ENCODE measurements at regions not wholly inside any gene's neighbourhood (a gene's known extent, or its start where the extent isn't known, plus 50 kb on each side); places are given as distances from the start of the nearest gene placed in this dataset.

- CTCF ChIA-PET, result interaction anchor here (1.0 kb wide), 1 partner anchor 385 kb away, joined by 3 read pairs; no protein-coding TSS in a partner anchor
- Mint-ChIP-seq H3K27me3 (ENCODE audit: low read depth) (no peaks in the 10 kb centered on the region), H3K36me3 (no peaks in the 10 kb centered on the region; the same call in 1 of the 2 replicates), H3K9me3 (peaks cover 10% of the 10 kb centered on the region; the same call in 1 of the 2 replicates), H3K4me1 (no peaks in the 10 kb centered on the region), H3K4me3 (no peak overlapping the region), H3K27ac (no peak overlapping the region)
- POLR2A ChIA-PET, result no interaction called here
- no peak for DNase-seq (ENCODE audit: low spot score)
- no peak for ATAC-seq
- TF ChIP-seq TP53 (CRISPR knock-in tag; IDR thresholded peaks at IDR 0.05), result no peak
- TF ChIP-seq CREB1 (CRISPR knock-in tag; IDR thresholded peaks at IDR 0.05), result no peak
- TF ChIP-seq ZNF138 (CRISPR knock-in tag; conservative IDR thresholded peaks at IDR 0.05), result no peak
- TF ChIP-seq ZNF232 (CRISPR knock-in tag; IDR thresholded peaks at IDR 0.05), result no peak
- TF ChIP-seq GRHL2 (CRISPR knock-in tag; IDR thresholded peaks at IDR 0.05; ENCODE audit: insufficient replicate concordance, severe bottlenecking), result no peak
- TF ChIP-seq MYBL2 (CRISPR knock-in tag; IDR thresholded peaks at IDR 0.05), result no peak
- TF ChIP-seq, protein P1, sequence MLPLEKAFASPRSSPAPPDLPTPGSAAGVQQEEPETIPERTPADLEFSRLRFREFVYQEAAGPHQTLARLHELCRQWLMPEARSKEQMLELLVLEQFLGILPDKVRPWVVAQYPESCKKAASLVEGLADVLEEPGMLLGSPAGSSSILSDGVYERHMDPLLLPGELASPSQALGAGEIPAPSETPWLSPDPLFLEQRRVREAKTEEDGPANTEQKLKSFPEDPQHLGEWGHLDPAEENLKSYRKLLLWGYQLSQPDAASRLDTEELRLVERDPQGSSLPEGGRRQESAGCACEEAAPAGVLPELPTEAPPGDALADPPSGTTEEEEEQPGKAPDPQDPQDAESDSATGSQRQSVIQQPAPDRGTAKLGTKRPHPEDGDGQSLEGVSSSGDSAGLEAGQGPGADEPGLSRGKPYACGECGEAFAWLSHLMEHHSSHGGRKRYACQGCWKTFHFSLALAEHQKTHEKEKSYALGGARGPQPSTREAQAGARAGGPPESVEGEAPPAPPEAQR (CRISPR knock-in tag; IDR thresholded peaks at IDR 0.05), result no peak
- no peak for TF ChIP-seq IRF2 (CRISPR knock-in tag; IDR thresholded peaks at IDR 0.05; ENCODE audit: borderline replicate concordance, low read depth)
- TF ChIP-seq GTF2I (CRISPR knock-in tag; conservative IDR thresholded peaks at IDR 0.05), result no peak
Measured at GRCh38 chr20:48171071-48171470, 385.8 kb upstream of the SULF2 start.

DNA sequence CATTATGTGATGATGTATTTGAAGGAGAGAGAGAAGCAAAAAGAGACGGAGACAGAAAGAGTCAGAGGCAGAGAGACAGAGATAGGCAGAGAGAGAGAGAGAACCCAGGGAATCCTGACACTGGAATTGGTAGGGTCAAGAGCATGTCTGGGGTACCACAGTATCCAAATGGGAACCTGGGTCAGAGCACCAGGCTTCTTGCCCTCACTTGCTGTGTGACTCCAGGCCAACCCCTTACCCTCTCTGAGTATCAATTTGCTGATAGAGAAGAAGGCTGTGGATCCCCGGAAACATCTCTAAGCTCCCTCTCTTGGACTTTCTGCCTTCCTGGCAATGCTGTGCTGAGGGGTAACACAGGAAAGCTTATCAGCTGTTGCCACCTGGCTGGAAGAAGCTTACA is 385.3 kb upstream of the SULF2 start:
- CTCF ChIA-PET, result no interaction called here
- POLR2A ChIA-PET, result no interaction called here

More for the DNA sequence above, 385.3 kb upstream of the SULF2 start:
- no peak overlapping the region for H3K4me3 Mint-ChIP-seq
- no peaks in the 10 kb centered on the region; the same call in 1 of the 2 replicates for H3K36me3 Mint-ChIP-seq
- H3K27ac Mint-ChIP-seq, result no peak overlapping the region
- TF ChIP-seq EMX1 (CRISPR knock-in tag; IDR thresholded peaks at IDR 0.05) (no peak), SOX15 (CRISPR knock-in tag; IDR thresholded peaks at IDR 0.05) (no peak), NR1H2 (CRISPR knock-in tag; IDR thresholded peaks at IDR 0.05) (no peak), TCF7 (CRISPR knock-in tag; IDR thresholded peaks at IDR 0.05; ENCODE audit: low read depth) (no peak), SMAD4 (CRISPR knock-in tag; IDR thresholded peaks at IDR 0.05) (no peak), ZNF232 (CRISPR knock-in tag; IDR thresholded peaks at IDR 0.05) (no peak), RELA (CRISPR knock-in tag; IDR thresholded peaks at IDR 0.05; ENCODE audit: borderline replicate concordance) (no peak), GTF2I (CRISPR knock-in tag; conservative IDR thresholded peaks at IDR 0.05) (no peak), NR2C2 (CRISPR knock-in tag; IDR thresholded peaks at IDR 0.05) (no peak), RORB (CRISPR knock-in tag; IDR thresholded peaks at IDR 0.05) (no peak), USF1 (CRISPR knock-in tag; IDR thresholded peaks at IDR 0.05) (no peak), CREM (CRISPR knock-in tag; IDR thresholded peaks at IDR 0.05) (no peak)
- TF ChIP-seq, protein P2, sequence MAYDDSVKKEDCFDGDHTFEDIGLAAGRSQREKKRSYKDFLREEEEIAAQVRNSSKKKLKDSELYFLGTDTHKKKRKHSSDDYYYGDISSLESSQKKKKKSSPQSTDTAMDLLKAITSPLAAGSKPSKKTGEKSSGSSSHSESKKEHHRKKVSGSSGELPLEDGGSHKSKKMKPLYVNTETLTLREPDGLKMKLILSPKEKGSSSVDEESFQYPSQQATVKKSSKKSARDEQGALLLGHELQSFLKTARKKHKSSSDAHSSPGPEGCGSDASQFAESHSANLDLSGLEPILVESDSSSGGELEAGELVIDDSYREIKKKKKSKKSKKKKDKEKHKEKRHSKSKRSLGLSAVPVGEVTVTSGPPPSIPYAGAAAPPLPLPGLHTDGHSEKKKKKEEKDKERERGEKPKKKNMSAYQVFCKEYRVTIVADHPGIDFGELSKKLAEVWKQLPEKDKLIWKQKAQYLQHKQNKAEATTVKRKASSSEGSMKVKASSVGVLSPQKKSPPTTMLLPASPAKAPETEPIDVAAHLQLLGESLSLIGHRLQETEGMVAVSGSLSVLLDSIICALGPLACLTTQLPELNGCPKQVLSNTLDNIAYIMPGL (CRISPR knock-in tag; IDR thresholded peaks at IDR 0.05), result no peak
- TF ChIP-seq, protein P1 (CRISPR knock-in tag; IDR thresholded peaks at IDR 0.05), result no peak
- TF ChIP-seq, protein P3, sequence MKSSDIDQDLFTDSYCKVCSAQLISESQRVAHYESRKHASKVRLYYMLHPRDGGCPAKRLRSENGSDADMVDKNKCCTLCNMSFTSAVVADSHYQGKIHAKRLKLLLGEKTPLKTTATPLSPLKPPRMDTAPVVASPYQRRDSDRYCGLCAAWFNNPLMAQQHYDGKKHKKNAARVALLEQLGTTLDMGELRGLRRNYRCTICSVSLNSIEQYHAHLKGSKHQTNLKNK (CRISPR knock-in tag; IDR thresholded peaks at IDR 0.05), result no peak
- TF ChIP-seq, protein P4, sequence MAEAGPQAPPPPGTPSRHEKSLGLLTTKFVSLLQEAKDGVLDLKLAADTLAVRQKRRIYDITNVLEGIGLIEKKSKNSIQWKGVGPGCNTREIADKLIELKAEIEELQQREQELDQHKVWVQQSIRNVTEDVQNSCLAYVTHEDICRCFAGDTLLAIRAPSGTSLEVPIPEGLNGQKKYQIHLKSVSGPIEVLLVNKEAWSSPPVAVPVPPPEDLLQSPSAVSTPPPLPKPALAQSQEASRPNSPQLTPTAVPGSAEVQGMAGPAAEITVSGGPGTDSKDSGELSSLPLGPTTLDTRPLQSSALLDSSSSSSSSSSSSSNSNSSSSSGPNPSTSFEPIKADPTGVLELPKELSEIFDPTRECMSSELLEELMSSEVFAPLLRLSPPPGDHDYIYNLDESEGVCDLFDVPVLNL (CRISPR knock-in tag; IDR thresholded peaks at IDR 0.05; ENCODE audit: borderline replicate concordance, low read depth), result no peak
- no peak for DNase-seq (ENCODE audit: low spot score)
- ATAC-seq, result no peak
- H3K27me3 Mint-ChIP-seq (ENCODE audit: low read depth), result no peaks in the 10 kb centered on the region
- H3K4me1 Mint-ChIP-seq, result no peaks in the 10 kb centered on the region
- H3K9me3 Mint-ChIP-seq, result peaks cover 10% of the 10 kb centered on the region; the same call in 1 of the 2 replicates
